ENCODE measurements at regions not wholly inside any gene's neighbourhood (a gene's known extent, or its start where the extent isn't known, plus 50 kb on each side); places are given as distances from the start of the nearest gene placed in this dataset.

- TF ChIP-seq POLR2A (IDR thresholded peaks at IDR 0.05; ENCODE audit: borderline replicate concordance, extremely low read depth, insufficient read depth, insufficient read length) (no peak), CTCF (IDR thresholded peaks at IDR 0.05 in 2 of 3, conservative IDR thresholded peaks at IDR 0.05 in 1 of 3; ENCODE audit: borderline replicate concordance in 1 of 3, insufficient read depth in 1 of 3, low read depth in 2 of 3, low read length in 2 of 3) (no peak), POLR2AphosphoS5 (IDR thresholded peaks at IDR 0.05; ENCODE audit: low read depth, low read length) (no peak), ZBTB33 (IDR thresholded peaks at IDR 0.05; ENCODE audit: extremely low read depth, insufficient replicate concordance, low read length) (no peak)
Observed at GRCh38 chr13:105608104-105608503, 927.4 kb downstream of the EFNB2 start.

Data from HCT116 (cell line).